ENCODE measurements at regions not wholly inside any gene's neighbourhood (a gene's known extent, or its start where the extent isn't known, plus 50 kb on each side); places are given as distances from the start of the nearest gene placed in this dataset.
"Not testable (repeated sequence)": the region's sequence is repeated elsewhere in the genome, so short reads cannot be mapped to it uniquely, and the experiment has no call there.

- H3K79me2 ChIP-seq (ENCODE audit: control insufficient read depth, insufficient read depth, low read length, unreplicated experiment), result no peaks in the 10 kb centered on the region
- peaks cover 15% of the 10 kb centered on the region for H3K4me1 ChIP-seq (ENCODE audit: control insufficient read depth, insufficient read depth, low read length, unreplicated experiment)
- H3K27me3 ChIP-seq (ENCODE audit: insufficient read depth, low read length), result no peaks in the 10 kb centered on the region
- H2AFZ ChIP-seq (ENCODE audit: low read length, unreplicated experiment), result no peak overlapping the region
- H3K4me3 ChIP-seq (ENCODE audit: low read depth, low read length), result no peak overlapping the region
- H3K27ac ChIP-seq (ENCODE audit: low read depth, low read length), result no peak overlapping the region
- no peaks in the 10 kb centered on the region for H3K36me3 ChIP-seq (ENCODE audit: insufficient read depth, low read length)
Measured at GRCh38 chr4:188370777-188371176, 231.5 kb downstream of the TRIML1 start.

- Histone ChIP-seq H3K79me2 (ENCODE audit: control insufficient read depth, insufficient read depth, low read length, unreplicated experiment) (no peaks in the 10 kb centered on the region), H3K36me3 (ENCODE audit: insufficient read depth, low read length) (no peaks in the 10 kb centered on the region), H3K27ac (ENCODE audit: low read depth, low read length) (peak overlapping the region; percentile 49), H3K4me1 (ENCODE audit: control insufficient read depth, insufficient read depth, low read length, unreplicated experiment) (peaks cover 15% of the 10 kb centered on the region), H3K27me3 (ENCODE audit: insufficient read depth, low read length) (no peaks in the 10 kb centered on the region), H3K4me3 (ENCODE audit: low read depth, low read length) (peak overlapping the region; percentile 29; the same call in 1 of the 2 replicates), H2AFZ (ENCODE audit: low read length, unreplicated experiment) (no peak overlapping the region)
Measured at GRCh38 chr4:188372058-188372457, 232.8 kb downstream of the TRIML1 start.

- Histone ChIP-seq H3K27ac (ENCODE audit: low read depth, low read length) (peak overlapping the region; percentile 49; the same call in 1 of the 2 replicates), H3K79me2 (ENCODE audit: control insufficient read depth, insufficient read depth, low read length, unreplicated experiment) (no peaks in the 10 kb centered on the region), H2AFZ (ENCODE audit: low read length, unreplicated experiment) (no peak overlapping the region), H3K27me3 (ENCODE audit: insufficient read depth, low read length) (no peaks in the 10 kb centered on the region), H3K36me3 (ENCODE audit: insufficient read depth, low read length) (no peaks in the 10 kb centered on the region), H3K4me3 (ENCODE audit: low read depth, low read length) (no peak overlapping the region), H3K4me1 (ENCODE audit: control insufficient read depth, insufficient read depth, low read length, unreplicated experiment) (peaks cover 15% of the 10 kb centered on the region)
Measured at GRCh38 chr4:188372829-188373228, 233.6 kb downstream of the TRIML1 start.

GRCh38 chr4:188374871-188375270, 235.6 kb downstream of the TRIML1 start:
- no peak overlapping the region for H3K4me3 ChIP-seq (ENCODE audit: low read depth, low read length)
- H3K27ac ChIP-seq (ENCODE audit: low read depth, low read length), result no peak overlapping the region
- H3K36me3 ChIP-seq (ENCODE audit: insufficient read depth, low read length), result no peaks in the 10 kb centered on the region
- peaks cover 15% of the 10 kb centered on the region for H3K4me1 ChIP-seq (ENCODE audit: control insufficient read depth, insufficient read depth, low read length, unreplicated experiment)
- H2AFZ ChIP-seq (ENCODE audit: low read length, unreplicated experiment), result no peak overlapping the region
- H3K79me2 ChIP-seq (ENCODE audit: control insufficient read depth, insufficient read depth, low read length, unreplicated experiment), result no peaks in the 10 kb centered on the region
- no peaks in the 10 kb centered on the region for H3K27me3 ChIP-seq (ENCODE audit: insufficient read depth, low read length)

GRCh38 chr4:188377816-188378215, 238.6 kb downstream of the TRIML1 start:
- no peaks in the 10 kb centered on the region for H3K36me3 ChIP-seq (ENCODE audit: insufficient read depth, low read length)

GRCh38 chr4:188383180-188383579, 243.9 kb downstream of the TRIML1 start:
- Histone ChIP-seq H3K4me1 (ENCODE audit: control insufficient read depth, insufficient read depth, low read length, unreplicated experiment) (no peaks in the 10 kb centered on the region), H3K4me3 (ENCODE audit: low read depth, low read length) (no peak overlapping the region), H2AFZ (ENCODE audit: low read length, unreplicated experiment) (no peak overlapping the region), H3K36me3 (ENCODE audit: insufficient read depth, low read length) (no peaks in the 10 kb centered on the region), H3K27ac (ENCODE audit: low read depth, low read length) (no peak overlapping the region), H3K27me3 (ENCODE audit: insufficient read depth, low read length) (no peaks in the 10 kb centered on the region), H3K79me2 (ENCODE audit: control insufficient read depth, insufficient read depth, low read length, unreplicated experiment) (no peaks in the 10 kb centered on the region)

More at GRCh38 chr4:188377816-188378215, 238.6 kb downstream of the TRIML1 start:
- Histone ChIP-seq H3K27ac (ENCODE audit: low read depth, low read length) (no peak overlapping the region), H3K4me3 (ENCODE audit: low read depth, low read length) (no peak overlapping the region), H3K79me2 (ENCODE audit: control insufficient read depth, insufficient read depth, low read length, unreplicated experiment) (no peaks in the 10 kb centered on the region), H2AFZ (ENCODE audit: low read length, unreplicated experiment) (no peak overlapping the region), H3K4me1 (ENCODE audit: control insufficient read depth, insufficient read depth, low read length, unreplicated experiment) (peaks cover 2% of the 10 kb centered on the region), H3K27me3 (ENCODE audit: insufficient read depth, low read length) (no peaks in the 10 kb centered on the region)

- H3K27me3 ChIP-seq (ENCODE audit: insufficient read depth, low read length), result no peaks in the 10 kb centered on the region
Measured at GRCh38 chr4:188387179-188387791, 248.0 kb downstream of the TRIML1 start.

GRCh38 chr4:188391349-188391748, 252.1 kb downstream of the TRIML1 start:
- not testable (repeated sequence) for H3K4me1 ChIP-seq (ENCODE audit: control insufficient read depth, insufficient read depth, low read length, unreplicated experiment); H2AFZ ChIP-seq (ENCODE audit: low read length, unreplicated experiment); H3K27ac ChIP-seq (ENCODE audit: low read depth, low read length); H3K79me2 ChIP-seq (ENCODE audit: control insufficient read depth, insufficient read depth, low read length, unreplicated experiment); H3K4me3 ChIP-seq (ENCODE audit: low read depth, low read length); H3K27me3 ChIP-seq (ENCODE audit: insufficient read depth, low read length); H3K36me3 ChIP-seq (ENCODE audit: insufficient read depth, low read length)

More at GRCh38 chr4:188387179-188387791, 248.0 kb downstream of the TRIML1 start:
- Histone ChIP-seq H2AFZ (ENCODE audit: low read length, unreplicated experiment) (no peak overlapping the region), H3K36me3 (ENCODE audit: insufficient read depth, low read length) (no peaks in the 10 kb centered on the region), H3K4me3 (ENCODE audit: low read depth, low read length) (no peak overlapping the region), H3K4me1 (ENCODE audit: control insufficient read depth, insufficient read depth, low read length, unreplicated experiment) (no peaks in the 10 kb centered on the region), H3K27ac (ENCODE audit: low read depth, low read length) (no peak overlapping the region), H3K79me2 (ENCODE audit: control insufficient read depth, insufficient read depth, low read length, unreplicated experiment) (no peaks in the 10 kb centered on the region)

- Histone ChIP-seq H3K27me3 (ENCODE audit: insufficient read depth, low read length) (no peaks in the 10 kb centered on the region), H3K4me1 (ENCODE audit: control insufficient read depth, insufficient read depth, low read length, unreplicated experiment) (no peaks in the 10 kb centered on the region), H3K36me3 (ENCODE audit: insufficient read depth, low read length) (no peaks in the 10 kb centered on the region), H2AFZ (ENCODE audit: low read length, unreplicated experiment) (no peak overlapping the region), H3K27ac (ENCODE audit: low read depth, low read length) (no peak overlapping the region), H3K79me2 (ENCODE audit: control insufficient read depth, insufficient read depth, low read length, unreplicated experiment) (no peaks in the 10 kb centered on the region), H3K4me3 (ENCODE audit: low read depth, low read length) (no peak overlapping the region)
Measured at GRCh38 chr4:188396037-188396436, 256.8 kb downstream of the TRIML1 start.

- Histone ChIP-seq H2AFZ (ENCODE audit: low read length, unreplicated experiment) (no peak overlapping the region), H3K79me2 (ENCODE audit: control insufficient read depth, insufficient read depth, low read length, unreplicated experiment) (no peaks in the 10 kb centered on the region), H3K27ac (ENCODE audit: low read depth, low read length) (no peak overlapping the region), H3K4me1 (ENCODE audit: control insufficient read depth, insufficient read depth, low read length, unreplicated experiment) (peaks cover 13% of the 10 kb centered on the region), H3K4me3 (ENCODE audit: low read depth, low read length) (no peak overlapping the region), H3K27me3 (ENCODE audit: insufficient read depth, low read length) (no peaks in the 10 kb centered on the region), H3K36me3 (ENCODE audit: insufficient read depth, low read length) (no peaks in the 10 kb centered on the region)
Measured at GRCh38 chr4:188399834-188400233, 260.6 kb downstream of the TRIML1 start.

- H3K27ac ChIP-seq (ENCODE audit: low read depth, low read length), result no peak overlapping the region
- no peaks in the 10 kb centered on the region for H3K36me3 ChIP-seq (ENCODE audit: insufficient read depth, low read length)
- peaks cover 14% of the 10 kb centered on the region for H3K4me1 ChIP-seq (ENCODE audit: control insufficient read depth, insufficient read depth, low read length, unreplicated experiment)
- H2AFZ ChIP-seq (ENCODE audit: low read length, unreplicated experiment), result no peak overlapping the region
- H3K79me2 ChIP-seq (ENCODE audit: control insufficient read depth, insufficient read depth, low read length, unreplicated experiment), result no peaks in the 10 kb centered on the region
- H3K27me3 ChIP-seq (ENCODE audit: insufficient read depth, low read length), result no peaks in the 10 kb centered on the region
- no peak overlapping the region for H3K4me3 ChIP-seq (ENCODE audit: low read depth, low read length)
Measured at GRCh38 chr4:188400451-188400850, 261.2 kb downstream of the TRIML1 start.
